ENCODE measurements at regions not wholly inside any gene's neighbourhood (a gene's known extent, or its start where the extent isn't known, plus 50 kb on each side); places are given as distances from the start of the nearest gene placed in this dataset.

DNA sequence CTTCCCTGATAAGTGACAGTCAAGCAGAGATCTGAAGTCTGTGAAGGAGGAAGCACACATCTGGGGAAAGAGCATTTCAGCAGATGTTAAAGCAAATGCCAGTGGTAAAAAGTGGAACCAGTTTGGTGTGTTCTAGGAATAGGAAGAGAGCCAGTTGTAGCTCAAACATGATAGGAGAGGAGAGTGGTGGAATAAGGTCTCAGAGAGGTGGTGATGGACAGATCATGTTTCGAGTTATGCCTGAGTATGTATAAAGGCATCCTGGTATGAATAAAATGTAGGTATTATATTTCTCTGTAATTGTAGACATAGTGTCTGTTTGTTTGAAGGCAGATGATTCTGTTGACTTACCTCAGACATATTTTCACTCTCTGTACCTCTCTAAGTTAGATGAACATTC lies 89.1 kb downstream of the LARP7 start:
- TF ChIP-seq SIN3A (IDR thresholded peaks at IDR 0.05; ENCODE audit: borderline replicate concordance, insufficient read depth, low read length) (no peak), POLR2AphosphoS5 (IDR thresholded peaks at IDR 0.05; ENCODE audit: low read depth, low read length) (no peak), FOXP2 (optimal IDR thresholded peaks at IDR 0.05; ENCODE audit: borderline replicate concordance, extremely low read depth, extremely low read length, insufficient read depth) (no peak), TAF1 (IDR thresholded peaks at IDR 0.05; ENCODE audit: borderline replicate concordance, insufficient read depth, low read length) (no peak)
- TF ChIP-seq, protein P1, sequence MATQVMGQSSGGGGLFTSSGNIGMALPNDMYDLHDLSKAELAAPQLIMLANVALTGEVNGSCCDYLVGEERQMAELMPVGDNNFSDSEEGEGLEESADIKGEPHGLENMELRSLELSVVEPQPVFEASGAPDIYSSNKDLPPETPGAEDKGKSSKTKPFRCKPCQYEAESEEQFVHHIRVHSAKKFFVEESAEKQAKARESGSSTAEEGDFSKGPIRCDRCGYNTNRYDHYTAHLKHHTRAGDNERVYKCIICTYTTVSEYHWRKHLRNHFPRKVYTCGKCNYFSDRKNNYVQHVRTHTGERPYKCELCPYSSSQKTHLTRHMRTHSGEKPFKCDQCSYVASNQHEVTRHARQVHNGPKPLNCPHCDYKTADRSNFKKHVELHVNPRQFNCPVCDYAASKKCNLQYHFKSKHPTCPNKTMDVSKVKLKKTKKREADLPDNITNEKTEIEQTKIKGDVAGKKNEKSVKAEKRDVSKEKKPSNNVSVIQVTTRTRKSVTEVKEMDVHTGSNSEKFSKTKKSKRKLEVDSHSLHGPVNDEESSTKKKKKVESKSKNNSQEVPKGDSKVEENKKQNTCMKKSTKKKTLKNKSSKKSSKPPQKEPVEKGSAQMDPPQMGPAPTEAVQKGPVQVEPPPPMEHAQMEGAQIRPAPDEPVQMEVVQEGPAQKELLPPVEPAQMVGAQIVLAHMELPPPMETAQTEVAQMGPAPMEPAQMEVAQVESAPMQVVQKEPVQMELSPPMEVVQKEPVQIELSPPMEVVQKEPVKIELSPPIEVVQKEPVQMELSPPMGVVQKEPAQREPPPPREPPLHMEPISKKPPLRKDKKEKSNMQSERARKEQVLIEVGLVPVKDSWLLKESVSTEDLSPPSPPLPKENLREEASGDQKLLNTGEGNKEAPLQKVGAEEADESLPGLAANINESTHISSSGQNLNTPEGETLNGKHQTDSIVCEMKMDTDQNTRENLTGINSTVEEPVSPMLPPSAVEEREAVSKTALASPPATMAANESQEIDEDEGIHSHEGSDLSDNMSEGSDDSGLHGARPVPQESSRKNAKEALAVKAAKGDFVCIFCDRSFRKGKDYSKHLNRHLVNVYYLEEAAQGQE (IDR thresholded peaks at IDR 0.05; ENCODE audit: insufficient read depth in 1 of 2, low read depth in 2 of 2, low read length in 2 of 2): no peak

DNA sequence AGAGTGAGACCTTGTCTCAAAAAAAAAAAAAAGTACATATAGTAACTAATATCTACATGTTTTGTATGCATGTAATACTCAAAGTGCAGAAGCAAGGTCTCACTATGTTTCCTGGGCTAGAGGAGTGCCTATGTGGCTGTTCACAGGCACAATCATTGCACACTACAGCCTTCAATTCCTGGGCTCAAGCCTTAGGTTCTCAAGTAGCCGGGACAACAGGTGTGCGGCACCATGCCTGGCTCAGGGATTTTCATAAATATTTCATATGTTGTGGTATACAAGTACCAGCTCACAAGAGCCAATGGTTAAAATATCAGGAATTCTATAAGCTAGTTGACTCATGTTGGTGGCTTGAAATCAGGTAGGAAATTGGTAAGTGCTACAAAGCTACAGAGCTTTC lies 94.8 kb downstream of the LARP7 start:
- TF ChIP-seq FOXP2 (optimal IDR thresholded peaks at IDR 0.05; ENCODE audit: borderline replicate concordance, extremely low read depth, extremely low read length, insufficient read depth) (no peak), SIN3A (IDR thresholded peaks at IDR 0.05; ENCODE audit: borderline replicate concordance, insufficient read depth, low read length) (no peak), TAF1 (IDR thresholded peaks at IDR 0.05; ENCODE audit: borderline replicate concordance, insufficient read depth, low read length) (no peak), POLR2AphosphoS5 (IDR thresholded peaks at IDR 0.05; ENCODE audit: low read depth, low read length) (no peak)
- TF ChIP-seq, protein P1 (IDR thresholded peaks at IDR 0.05; ENCODE audit: insufficient read depth in 1 of 2, low read depth in 2 of 2, low read length in 2 of 2): no peak

DNA sequence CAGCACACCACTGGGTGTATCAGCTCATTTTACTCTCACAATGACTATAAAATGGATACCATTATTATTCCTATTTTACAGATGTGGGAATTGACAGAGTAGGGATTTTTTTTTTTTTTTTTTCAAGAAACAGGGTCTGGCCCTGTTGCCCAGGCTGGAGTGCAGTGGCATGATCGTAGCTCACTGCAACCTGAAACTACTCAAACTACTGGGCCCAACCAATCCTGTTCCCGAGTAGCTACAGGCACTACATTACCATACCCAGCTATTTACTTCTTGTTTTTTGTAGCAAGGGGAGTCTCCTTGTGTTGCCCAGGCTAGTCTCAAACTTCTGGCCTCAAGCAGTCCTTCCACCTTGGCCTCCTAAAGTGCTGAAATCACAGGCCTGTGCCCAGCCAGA lies 95.2 kb downstream of the LARP7 start:
- TF ChIP-seq POLR2AphosphoS5 (IDR thresholded peaks at IDR 0.05; ENCODE audit: low read depth, low read length): no peak
- TF ChIP-seq SIN3A (IDR thresholded peaks at IDR 0.05; ENCODE audit: borderline replicate concordance, insufficient read depth, low read length): no peak
- TF ChIP-seq FOXP2 (optimal IDR thresholded peaks at IDR 0.05; ENCODE audit: borderline replicate concordance, extremely low read depth, extremely low read length, insufficient read depth): no peak
- TF ChIP-seq, protein P1 (IDR thresholded peaks at IDR 0.05; ENCODE audit: insufficient read depth in 1 of 2, low read depth in 2 of 2, low read length in 2 of 2): no peak
- no peak for TF ChIP-seq TAF1 (IDR thresholded peaks at IDR 0.05; ENCODE audit: borderline replicate concordance, insufficient read depth, low read length)

DNA sequence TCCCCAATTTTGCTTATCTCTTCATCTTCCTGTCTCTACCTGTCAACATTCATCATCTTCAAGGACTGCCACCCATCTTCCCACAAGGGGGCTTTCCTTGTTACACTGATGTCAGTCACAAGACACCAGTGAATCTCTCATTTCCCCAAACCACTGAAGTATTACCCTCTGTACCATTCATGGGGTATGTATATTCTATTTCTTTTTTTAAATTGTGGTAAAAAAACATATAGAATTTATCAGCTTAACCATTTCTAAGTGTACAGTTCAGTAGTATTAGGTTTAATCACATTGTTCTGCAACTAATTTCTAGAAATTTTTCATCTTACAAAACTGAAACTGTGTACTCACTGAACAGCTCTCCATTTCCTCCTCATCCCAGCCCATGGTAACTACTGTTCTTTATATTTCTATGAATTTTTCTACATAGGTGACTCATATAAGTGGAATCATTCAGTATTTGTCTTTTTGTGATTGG lies 98.6 kb downstream of the LARP7 start:
- TF ChIP-seq TAF1 (IDR thresholded peaks at IDR 0.05; ENCODE audit: borderline replicate concordance, insufficient read depth, low read length) (no peak), SIN3A (IDR thresholded peaks at IDR 0.05; ENCODE audit: borderline replicate concordance, insufficient read depth, low read length) (no peak), POLR2AphosphoS5 (IDR thresholded peaks at IDR 0.05; ENCODE audit: low read depth, low read length) (no peak), FOXP2 (optimal IDR thresholded peaks at IDR 0.05; ENCODE audit: borderline replicate concordance, extremely low read depth, extremely low read length, insufficient read depth) (no peak)
- TF ChIP-seq, protein P1 (IDR thresholded peaks at IDR 0.05; ENCODE audit: insufficient read depth in 1 of 2, low read depth in 2 of 2, low read length in 2 of 2): no peak

DNA sequence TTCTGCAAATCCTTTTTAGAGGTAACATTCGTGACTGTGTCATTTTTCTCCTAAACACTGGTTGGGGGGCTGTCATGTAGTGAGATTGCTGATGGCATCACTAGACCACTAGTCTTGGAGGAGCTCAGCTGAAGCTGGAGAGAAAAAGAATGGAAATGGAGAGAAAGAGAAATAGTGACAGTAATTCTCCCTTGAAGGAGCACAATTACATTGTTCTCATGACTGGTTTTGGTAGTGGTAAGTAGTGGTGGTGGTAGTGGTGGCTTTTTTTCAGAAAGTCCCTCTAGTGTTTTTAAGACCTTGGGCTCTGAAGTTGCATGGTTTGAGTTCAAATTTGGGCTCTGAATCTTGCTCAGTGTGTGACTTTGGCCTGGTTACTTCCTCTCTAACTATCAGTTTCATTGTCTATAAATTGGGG lies 99.8 kb downstream of the LARP7 start:
- no peak for TF ChIP-seq POLR2AphosphoS5 (IDR thresholded peaks at IDR 0.05; ENCODE audit: low read depth, low read length)
- no peak for TF ChIP-seq SIN3A (IDR thresholded peaks at IDR 0.05; ENCODE audit: borderline replicate concordance, insufficient read depth, low read length)
- no peak for TF ChIP-seq FOXP2 (optimal IDR thresholded peaks at IDR 0.05; ENCODE audit: borderline replicate concordance, extremely low read depth, extremely low read length, insufficient read depth)
- TF ChIP-seq, protein P1 (IDR thresholded peaks at IDR 0.05; ENCODE audit: insufficient read depth in 1 of 2, low read depth in 2 of 2, low read length in 2 of 2): no peak
- no peak for TF ChIP-seq TAF1 (IDR thresholded peaks at IDR 0.05; ENCODE audit: borderline replicate concordance, insufficient read depth, low read length)

All from PFSK-1 (cell line).